ENCODE measurements at regions not wholly inside any gene's neighbourhood (a gene's known extent, or its start where the extent isn't known, plus 50 kb on each side); places are given as distances from the start of the nearest gene placed in this dataset.

DNA sequence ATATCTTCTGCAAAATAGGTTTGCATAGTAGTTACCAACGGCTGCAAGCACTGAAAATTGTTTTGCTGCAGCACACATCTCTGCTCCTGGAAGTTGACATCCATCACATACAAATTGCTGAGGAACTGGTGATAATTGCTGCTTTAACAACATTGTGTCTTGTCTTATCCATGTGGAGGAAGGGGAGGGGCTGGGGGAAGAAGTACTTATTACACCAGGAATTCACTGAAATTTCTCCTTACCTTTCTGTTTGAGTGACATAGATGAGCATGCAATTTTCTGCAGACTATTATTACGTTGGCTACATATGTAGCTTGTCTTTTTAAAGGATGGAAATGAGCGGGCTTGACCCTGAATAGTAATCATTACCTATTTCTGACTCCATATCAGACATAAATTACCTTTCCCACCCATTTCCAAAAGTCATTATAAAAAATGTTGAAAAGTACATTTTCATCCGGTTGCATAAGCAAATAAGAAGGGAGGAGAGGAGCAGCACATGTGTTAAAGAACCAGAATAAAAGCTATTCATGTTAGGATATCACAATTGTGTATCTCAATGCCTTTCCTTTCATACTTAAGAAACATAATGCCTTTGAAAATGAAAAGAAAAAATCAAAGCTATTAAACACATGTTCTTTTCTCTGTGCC, 1905.6 kb downstream of the PCDH7 start:
- ChIA-PET POLR2A (interaction anchor here (0.6 to 1.0 kb wide), 4 partner anchors 9 to 177 kb away, joined by 3 to 5 read pairs (median 4); no protein-coding TSS in a partner anchor), CTCF (ENCODE audit: unreplicated experiment) (no interaction called here)
- Histone ChIP-seq H3K27ac (ENCODE audit: low read depth, low read length, poor library complexity, severe bottlenecking) (no peak overlapping the region), H3K36me3 (ENCODE audit: insufficient read depth, low read length) (no peaks in the 10 kb centered on the region; the same call in 1 of the 2 replicates), H3K4me3 (ENCODE audit: low read depth, low read length, poor library complexity, severe bottlenecking) (no peak overlapping the region), H4K20me1 (ENCODE audit: insufficient read depth, low read length) (no peaks in the 10 kb centered on the region), H3K4me2 (ENCODE audit: low read length) (no peak overlapping the region), H3K9me2 (ENCODE audit: insufficient read depth, low read length) (no peaks in the 10 kb centered on the region), H3K4me1 (ENCODE audit: insufficient read depth, low read length, poor library complexity, severe bottlenecking) (no peaks in the 10 kb centered on the region), H2AFZ (ENCODE audit: low read length) (peak overlapping the region; percentile 44; the same call in 1 of the 2 replicates), H3K9me3 (ENCODE audit: low read length) (no peaks in the 10 kb centered on the region; the same call in 1 of the 2 replicates), H3K79me2 (ENCODE audit: insufficient read depth, low read depth, low read length) (no peaks in the 10 kb centered on the region)
- TF ChIP-seq EZH2phosphoT487 (IDR thresholded peaks at IDR 0.05; ENCODE audit: borderline replicate concordance, low read depth, low read length): no peak
- no peak for DNase-seq (ENCODE audit: low spot score)
- no TSS peak for BruUV-seq (replicated peaks)
- intact Hi-C loops (cut with micrococcal nuclease; ENCODE audit: unreplicated experiment): no loop called here

DNA sequence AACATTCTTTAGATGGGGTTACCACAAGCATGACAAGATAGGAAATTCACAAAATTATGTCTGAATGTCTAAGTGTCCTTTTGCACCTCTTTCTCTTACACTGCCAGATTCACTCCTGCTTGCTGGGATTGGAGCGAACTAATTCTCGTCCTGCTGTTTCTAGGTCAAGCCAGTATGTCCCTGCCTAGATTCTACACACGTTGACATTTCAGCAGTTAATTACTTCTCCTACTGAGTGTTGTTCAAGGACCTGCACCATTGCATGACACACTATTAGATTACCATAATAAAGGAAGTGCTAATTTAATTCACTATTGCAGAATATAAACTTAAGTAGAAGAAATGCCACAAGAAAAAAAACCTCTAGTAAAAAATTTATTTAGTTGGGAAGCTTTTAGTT, 1911.7 kb downstream of the PCDH7 start:
- Histone ChIP-seq H3K9me3 (ENCODE audit: low read length) (no peaks in the 10 kb centered on the region), H3K79me2 (ENCODE audit: insufficient read depth, low read depth, low read length) (no peaks in the 10 kb centered on the region), H4K20me1 (ENCODE audit: insufficient read depth, low read length) (no peaks in the 10 kb centered on the region), H3K27ac (ENCODE audit: low read depth, low read length, poor library complexity, severe bottlenecking) (no peak overlapping the region), H3K4me3 (ENCODE audit: low read depth, low read length, poor library complexity, severe bottlenecking) (no peak overlapping the region), H3K4me1 (ENCODE audit: insufficient read depth, low read length, poor library complexity, severe bottlenecking) (no peaks in the 10 kb centered on the region), H2AFZ (ENCODE audit: low read length) (no peak overlapping the region), H3K4me2 (ENCODE audit: low read length) (no peak overlapping the region), H3K36me3 (ENCODE audit: insufficient read depth, low read length) (no peaks in the 10 kb centered on the region), H3K9me2 (ENCODE audit: insufficient read depth, low read length) (no peaks in the 10 kb centered on the region)
- no TSS peak for BruUV-seq (replicated peaks)
- POLR2A ChIA-PET: interaction anchor here (0.7 to 1.0 kb wide), 3 partner anchors 53 to 731 kb away, joined by 3 read pairs; no protein-coding TSS in a partner anchor
- TF ChIP-seq EZH2phosphoT487 (IDR thresholded peaks at IDR 0.05; ENCODE audit: borderline replicate concordance, low read depth, low read length): no peak
- TF ChIP-seq, protein P1, sequence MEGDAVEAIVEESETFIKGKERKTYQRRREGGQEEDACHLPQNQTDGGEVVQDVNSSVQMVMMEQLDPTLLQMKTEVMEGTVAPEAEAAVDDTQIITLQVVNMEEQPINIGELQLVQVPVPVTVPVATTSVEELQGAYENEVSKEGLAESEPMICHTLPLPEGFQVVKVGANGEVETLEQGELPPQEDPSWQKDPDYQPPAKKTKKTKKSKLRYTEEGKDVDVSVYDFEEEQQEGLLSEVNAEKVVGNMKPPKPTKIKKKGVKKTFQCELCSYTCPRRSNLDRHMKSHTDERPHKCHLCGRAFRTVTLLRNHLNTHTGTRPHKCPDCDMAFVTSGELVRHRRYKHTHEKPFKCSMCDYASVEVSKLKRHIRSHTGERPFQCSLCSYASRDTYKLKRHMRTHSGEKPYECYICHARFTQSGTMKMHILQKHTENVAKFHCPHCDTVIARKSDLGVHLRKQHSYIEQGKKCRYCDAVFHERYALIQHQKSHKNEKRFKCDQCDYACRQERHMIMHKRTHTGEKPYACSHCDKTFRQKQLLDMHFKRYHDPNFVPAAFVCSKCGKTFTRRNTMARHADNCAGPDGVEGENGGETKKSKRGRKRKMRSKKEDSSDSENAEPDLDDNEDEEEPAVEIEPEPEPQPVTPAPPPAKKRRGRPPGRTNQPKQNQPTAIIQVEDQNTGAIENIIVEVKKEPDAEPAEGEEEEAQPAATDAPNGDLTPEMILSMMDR (conservative IDR thresholded peaks at IDR 0.05; ENCODE audit: low read length): no peak
- DNase-seq (ENCODE audit: low spot score): no peak
- intact Hi-C loops (cut with micrococcal nuclease; ENCODE audit: unreplicated experiment): no loop called here
- CTCF ChIA-PET (ENCODE audit: unreplicated experiment): no interaction called here

DNA sequence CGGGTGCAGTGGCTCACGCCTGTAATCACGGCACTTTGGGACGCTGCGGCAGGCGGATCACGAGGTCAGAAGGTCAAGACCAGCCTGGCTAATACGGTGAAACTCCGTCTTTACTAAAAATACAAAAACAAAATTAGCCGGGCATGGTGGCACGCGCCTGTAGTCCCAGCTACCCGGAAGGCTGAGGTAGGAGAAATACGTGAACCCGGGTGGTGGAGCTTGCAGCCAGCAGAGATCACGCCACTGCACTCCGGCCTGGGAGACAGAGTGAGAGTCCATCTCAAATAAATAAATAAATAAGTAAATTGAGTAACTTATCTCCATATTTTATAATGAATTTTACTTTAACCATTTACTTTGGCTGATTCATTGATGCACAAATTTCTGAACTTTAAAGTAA, 1913.3 kb downstream of the PCDH7 start:
- POLR2A ChIA-PET: no interaction called here
- Histone ChIP-seq H3K36me3 (ENCODE audit: insufficient read depth, low read length) (no peaks in the 10 kb centered on the region), H3K4me1 (ENCODE audit: insufficient read depth, low read length, poor library complexity, severe bottlenecking) (no peaks in the 10 kb centered on the region), H3K9me3 (ENCODE audit: low read length) (no peaks in the 10 kb centered on the region), H3K9me2 (ENCODE audit: insufficient read depth, low read length) (no peaks in the 10 kb centered on the region), H3K4me3 (ENCODE audit: low read depth, low read length, poor library complexity, severe bottlenecking) (no peak overlapping the region), H2AFZ (ENCODE audit: low read length) (no peak overlapping the region), H4K20me1 (ENCODE audit: insufficient read depth, low read length) (no peaks in the 10 kb centered on the region), H3K79me2 (ENCODE audit: insufficient read depth, low read depth, low read length) (no peaks in the 10 kb centered on the region), H3K27ac (ENCODE audit: low read depth, low read length, poor library complexity, severe bottlenecking) (no peak overlapping the region), H3K4me2 (ENCODE audit: low read length) (no peak overlapping the region)
- DNase-seq (ENCODE audit: low spot score): no peak
- intact Hi-C loops (cut with micrococcal nuclease; ENCODE audit: unreplicated experiment): no loop called here
- BruUV-seq (replicated peaks): no TSS peak
- TF ChIP-seq EZH2phosphoT487 (IDR thresholded peaks at IDR 0.05; ENCODE audit: borderline replicate concordance, low read depth, low read length): no peak
- TF ChIP-seq, protein P1 (conservative IDR thresholded peaks at IDR 0.05; ENCODE audit: low read length): no peak
- CTCF ChIA-PET (ENCODE audit: unreplicated experiment): no interaction called here
